GM12874 (cell line): ENCODE measurements at regions not wholly inside any gene's neighbourhood (a gene's known extent, or its start where the extent isn't known, plus 50 kb on each side); places are given as distances from the start of the nearest gene placed in this dataset.

Experiments
- CTCF ChIP-seq: IDR thresholded peaks from 2 replicates; pipeline ENCODE4 v1.5.1; 2011; ENCODE audit warnings: low read depth, mild to moderate bottlenecking, control low read depth, low read length, moderate library complexity; ENCODE audit not compliant: insufficient read depth

- TF ChIP-seq CTCF = no peak
Observed at GRCh38 chr4:125985856-125986255, 671.1 kb downstream of the FAT4 start.

- TF ChIP-seq CTCF = no peak
Observed at GRCh38 chr4:125986307-125986706, 671.6 kb downstream of the FAT4 start.

- no peak for TF ChIP-seq CTCF
Observed at GRCh38 chr4:125988464-125988863, 673.7 kb downstream of the FAT4 start.

- no peak for TF ChIP-seq CTCF
Observed at GRCh38 chr4:125991398-125991797, 676.6 kb downstream of the FAT4 start.

- no peak for TF ChIP-seq CTCF
Observed at GRCh38 chr4:125992891-125993290, 678.1 kb downstream of the FAT4 start.

GRCh38 chr4:125994024-125994423, 679.3 kb downstream of the FAT4 start:
- TF ChIP-seq CTCF = no peak

- no peak for TF ChIP-seq CTCF
Observed at GRCh38 chr4:125994430-125994829, 679.7 kb downstream of the FAT4 start.

- TF ChIP-seq CTCF = no peak
Observed at GRCh38 chr4:126004941-126005340, 690.2 kb downstream of the FAT4 start.
